GM19438 (cell line): ENCODE measurements at regions not wholly inside any gene's neighbourhood (a gene's known extent, or its start where the extent isn't known, plus 50 kb on each side); places are given as distances from the start of the nearest gene placed in this dataset.
A peak's percentile ranks its signal among the peaks of the same experiment; 100 is the strongest.

Source experiments
- ATAC-seq: cut with Tn5 transposase; IDR thresholded peaks from one replicate; pipeline ENCODE4 v1.9.1; 2021; ENCODE audit warnings: low read depth; ENCODE audit not compliant: unreplicated experiment

DNA sequence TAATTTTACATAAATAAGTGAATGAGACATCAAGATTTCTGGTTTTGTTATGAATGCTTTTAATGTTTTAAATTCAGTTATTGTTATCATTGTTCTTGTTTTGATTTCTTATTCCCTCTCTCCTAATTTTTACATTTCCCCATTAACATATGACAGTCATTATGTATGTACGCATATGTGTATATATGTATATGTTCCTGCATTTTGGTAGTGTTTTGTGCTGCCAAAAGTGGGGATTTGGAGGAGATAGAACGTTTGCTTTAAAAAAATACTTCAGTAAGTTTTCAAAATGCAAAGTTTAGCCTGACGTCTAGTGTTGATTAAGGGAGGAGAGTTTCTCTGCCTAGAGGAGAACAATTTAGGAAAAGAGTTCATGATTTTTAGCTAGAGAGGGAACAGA is 385.2 kb downstream of the EPHA4 start:
- ATAC-seq, result no peak

DNA sequence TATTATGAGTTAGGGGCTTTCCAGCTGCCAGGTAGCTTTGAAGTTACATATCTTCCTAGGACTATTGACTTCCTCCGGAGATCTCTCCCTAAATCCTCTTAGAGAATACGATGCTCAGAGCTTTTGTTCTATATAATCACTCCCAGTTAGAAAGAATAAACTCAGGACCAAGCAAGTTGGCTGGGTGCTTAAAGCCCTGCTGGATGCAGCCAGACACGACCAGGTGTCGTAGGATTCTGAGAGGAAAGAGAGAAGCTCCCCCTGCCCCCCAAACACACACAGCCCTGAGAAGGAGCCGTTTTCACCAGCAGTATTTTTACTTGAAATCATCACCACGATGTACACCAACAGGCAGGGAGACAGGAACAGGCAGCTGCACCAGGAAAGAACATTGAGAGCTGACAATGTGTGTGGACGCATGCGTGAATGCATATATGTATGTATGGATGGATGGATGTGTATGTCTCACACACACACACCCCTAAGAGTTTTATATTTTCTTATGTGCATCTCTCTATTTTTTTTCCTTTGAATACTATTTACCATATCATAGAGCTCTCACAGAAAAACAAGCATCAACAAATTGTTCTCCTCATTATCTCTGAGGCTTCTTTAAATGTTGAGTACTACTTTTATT is 382.6 kb downstream of the EPHA4 start:
- ATAC-seq, result no peak

DNA sequence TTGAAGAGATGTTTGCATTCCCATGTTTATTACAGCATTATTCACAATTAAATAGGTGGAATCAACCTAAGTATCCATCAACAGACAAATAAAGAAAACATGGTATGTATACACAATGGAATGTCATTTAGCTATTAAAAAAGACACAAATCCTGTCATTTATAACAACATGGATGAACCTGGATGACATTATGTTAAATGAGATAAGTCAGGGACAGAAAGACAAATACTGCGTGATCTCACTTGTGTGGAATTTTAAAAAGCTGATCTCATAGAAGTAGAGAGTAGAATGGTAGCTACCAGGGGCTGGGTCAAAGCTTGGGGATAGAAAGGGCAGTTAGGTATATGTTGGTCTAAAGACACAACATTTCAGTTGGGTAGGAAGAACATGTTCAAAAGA is 376.3 kb downstream of the EPHA4 start:
- ATAC-seq, result no peak

GRCh38 chr2:221197225-221197856 is 374.8 kb downstream of the EPHA4 start:
- ATAC-seq, result no peak

- ATAC-seq, result no peak
Measured at GRCh38 chr2:221198309-221198708, 373.8 kb downstream of the EPHA4 start.

- ATAC-seq, result no peak
Measured at GRCh38 chr2:221200184-221200839, 371.8 kb downstream of the EPHA4 start.

- ATAC-seq, result no peak
Measured at GRCh38 chr2:221202431-221202830, 369.7 kb downstream of the EPHA4 start.

GRCh38 chr2:221203125-221203524 is 369.0 kb downstream of the EPHA4 start:
- peak; percentile 93 for ATAC-seq

DNA sequence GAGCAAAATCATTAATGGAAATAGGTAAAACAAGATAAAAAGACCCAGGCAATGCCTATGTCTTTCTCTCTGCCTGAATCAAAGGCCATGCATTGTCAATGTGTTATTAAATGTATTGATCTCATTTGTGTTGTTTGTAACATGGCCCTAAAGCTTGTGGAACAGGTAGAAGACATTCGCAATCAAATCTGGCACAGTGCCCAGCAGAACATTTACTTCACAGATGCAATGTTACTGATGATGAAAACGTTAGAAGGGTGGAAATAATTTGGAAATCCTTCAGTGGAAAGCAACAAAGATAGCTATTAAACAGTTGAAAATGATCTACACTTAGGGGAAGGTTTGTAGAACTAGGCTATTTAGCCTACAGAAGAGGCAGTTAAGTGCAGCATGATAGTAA is 368.2 kb downstream of the EPHA4 start:
- ATAC-seq, result no peak

DNA sequence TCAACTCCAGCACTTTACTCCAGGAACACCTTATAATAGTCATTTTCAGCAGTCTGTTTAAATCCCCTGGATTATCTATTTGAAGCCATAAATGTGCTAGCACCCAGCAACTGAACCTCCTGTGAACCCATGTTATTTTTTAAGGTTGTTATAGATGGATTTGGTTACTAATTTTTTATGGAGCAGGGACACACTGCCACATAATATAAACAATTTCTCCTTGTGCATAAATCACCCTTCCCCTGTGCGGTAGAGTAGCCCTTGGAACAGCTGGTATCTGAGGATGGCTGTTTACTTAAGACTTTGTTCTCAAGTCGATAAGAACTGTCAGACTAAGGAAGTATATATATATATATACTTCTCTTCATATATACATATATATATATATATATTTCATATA is 367.4 kb downstream of the EPHA4 start:
- no peak for ATAC-seq

DNA sequence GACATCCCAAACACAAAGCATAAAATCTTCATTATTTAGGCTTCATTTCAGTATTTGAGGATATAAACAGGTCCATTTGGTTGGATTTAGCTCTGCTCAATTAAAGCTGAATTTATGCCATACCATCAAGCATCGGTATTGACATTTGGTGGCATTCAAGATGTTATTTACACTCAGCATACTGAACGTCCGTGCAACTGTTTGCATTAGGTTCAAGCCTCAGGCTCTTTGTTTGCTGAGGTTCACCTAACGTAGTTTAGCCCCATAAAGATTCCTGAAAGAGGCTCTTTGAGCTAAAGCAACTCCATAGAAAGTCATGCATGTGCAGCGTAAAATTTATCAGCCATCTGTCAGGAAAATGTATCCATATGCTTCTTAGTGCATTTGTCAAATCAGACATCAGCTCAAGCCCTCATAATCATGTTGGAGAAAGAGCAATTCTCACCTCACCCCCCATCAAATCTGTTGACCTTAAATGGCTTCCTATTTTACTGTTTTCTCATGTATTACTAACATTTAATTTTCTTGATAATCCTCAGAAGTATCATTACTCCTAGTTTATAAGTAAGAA is 366.9 kb downstream of the EPHA4 start:
- ATAC-seq, result no peak

DNA sequence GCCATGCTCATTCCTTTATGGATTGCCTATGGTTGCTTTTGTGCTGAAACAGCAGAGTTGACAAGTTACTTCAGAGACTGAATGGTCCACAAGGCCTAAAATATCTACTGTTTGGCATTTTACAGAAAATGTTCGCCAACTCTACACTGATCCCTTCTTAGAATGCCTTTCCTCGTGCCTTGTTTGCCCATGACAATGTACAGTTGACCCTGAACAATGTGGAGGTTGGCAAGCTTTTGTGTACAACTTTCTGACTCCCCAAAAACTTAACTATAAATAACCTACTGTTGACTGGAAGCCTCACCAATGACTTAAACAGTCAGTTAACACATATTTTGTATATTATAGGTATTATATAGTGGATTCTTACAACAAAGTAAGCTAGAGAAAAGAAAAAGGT is 361.4 kb downstream of the EPHA4 start:
- no peak for ATAC-seq

DNA sequence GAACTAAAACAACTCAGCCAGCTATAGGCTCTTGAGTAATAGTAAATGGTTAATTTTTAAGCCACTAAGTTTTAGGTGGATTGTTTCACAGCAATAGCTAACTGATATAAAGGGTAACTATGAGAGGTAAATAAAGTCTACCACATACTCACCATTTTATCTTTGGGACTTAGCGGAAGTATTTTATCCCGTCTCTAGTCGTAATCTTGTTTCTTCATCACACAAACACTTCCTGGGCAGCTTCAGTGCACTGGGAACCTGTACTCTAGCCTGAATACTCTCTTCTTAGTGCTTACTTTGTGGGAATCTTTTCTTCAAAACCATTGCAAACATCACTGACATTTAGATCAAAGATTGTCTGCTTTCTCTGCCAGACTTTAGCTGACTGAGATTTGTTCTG is 360.5 kb downstream of the EPHA4 start:
- no peak for ATAC-seq

GRCh38 chr2:221212105-221212504 is 360.0 kb downstream of the EPHA4 start:
- no peak for ATAC-seq

GRCh38 chr2:221215487-221215886 is 356.6 kb downstream of the EPHA4 start:
- ATAC-seq, result no peak

- no peak for ATAC-seq
Measured at GRCh38 chr2:221216636-221217035, 355.5 kb downstream of the EPHA4 start.

DNA sequence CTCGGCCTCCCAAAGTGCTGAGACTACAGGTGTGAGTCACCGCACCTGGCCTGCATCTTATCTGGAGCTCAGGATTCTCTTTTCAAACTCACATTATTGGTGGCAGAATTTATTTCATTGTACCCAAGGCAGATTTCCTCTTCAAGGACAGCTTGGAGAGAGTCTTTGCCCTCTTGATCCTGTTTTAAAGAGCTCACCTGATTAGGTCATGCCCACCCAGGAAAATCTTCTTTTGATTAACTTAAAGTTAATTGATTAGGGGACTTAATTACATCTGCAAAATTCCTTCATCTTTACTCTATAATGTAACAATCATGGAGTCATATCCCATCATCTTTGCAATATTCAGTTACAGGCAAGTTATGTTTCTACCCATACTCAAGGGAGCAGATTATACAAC is 346.4 kb downstream of the EPHA4 start:
- ATAC-seq, result no peak

- no peak for ATAC-seq
Measured at GRCh38 chr2:221228214-221228769, 343.8 kb downstream of the EPHA4 start.

GRCh38 chr2:221229099-221229498 is 343.0 kb downstream of the EPHA4 start:
- ATAC-seq, result no peak

DNA sequence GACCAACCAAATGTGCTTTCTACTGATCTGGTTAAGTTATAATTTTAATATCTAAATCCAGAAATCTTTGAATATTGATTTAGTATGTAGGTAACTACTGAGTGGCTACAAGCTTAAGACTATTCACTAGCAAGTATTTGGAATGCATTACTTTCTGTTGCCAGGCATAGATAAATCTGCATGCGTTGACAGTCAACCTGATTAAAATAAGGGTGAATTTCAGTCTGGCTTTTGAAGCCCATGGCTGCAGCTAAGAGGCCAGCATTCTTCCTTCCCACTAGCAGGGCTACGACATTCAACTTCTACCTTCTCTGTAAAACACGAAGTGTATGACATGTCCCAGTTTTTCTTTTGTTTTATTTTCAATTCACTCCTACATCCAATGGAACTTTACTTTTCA is 340.6 kb downstream of the EPHA4 start:
- no peak for ATAC-seq

DNA sequence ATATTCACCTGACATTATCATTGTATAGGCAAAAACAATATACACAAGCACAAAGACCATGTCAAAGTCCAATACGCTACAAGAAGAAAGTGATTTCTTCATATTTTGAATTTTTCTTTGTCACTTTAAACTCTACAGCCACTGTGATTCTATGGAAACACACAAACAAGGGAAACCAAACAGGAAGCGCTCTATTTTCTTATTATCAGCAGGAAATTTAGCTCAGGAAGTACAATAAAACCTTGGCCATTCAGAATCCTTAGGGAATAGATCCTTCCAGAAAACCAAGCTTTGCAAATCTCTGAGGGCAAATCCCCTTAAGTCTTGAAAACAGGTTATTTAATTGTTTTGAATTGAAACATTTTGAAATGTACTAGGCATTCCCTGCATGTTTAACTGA is 336.2 kb downstream of the EPHA4 start:
- no peak for ATAC-seq
